RWPE2 (cell line): ENCODE measurements at regions not wholly inside any gene's neighbourhood (a gene's known extent, or its start where the extent isn't known, plus 50 kb on each side); places are given as distances from the start of the nearest gene placed in this dataset.
"Not testable (repeated sequence)": the region's sequence is repeated elsewhere in the genome, so short reads cannot be mapped to it uniquely, and the experiment has no call there.

Experiments used
- ATAC-seq: fragments of 200-7000 bp; cut with Tn5 transposase; 3 replicates; pipeline ENCODE4 v1.9.1; 2021; ENCODE audit warnings: low read depth
- DNase-seq: peaks from one replicate; pipeline ENCODE4 v3.0.0-alpha.2; 2020; ENCODE audit warnings: low spot score
- H3K27ac ChIP-seq: fragments of 450-650 bp; 2 replicates; pipeline ENCODE4 v1.5.1; 2017; ENCODE audit warnings: mild to moderate bottlenecking; ENCODE audit not compliant: poor library complexity, severe bottlenecking
- H3K27me3 ChIP-seq: fragments of 250-450 bp; sonication (Bioruptor Pico); 2 replicates; pipeline ENCODE4 v1.5.1; 2021; ENCODE audit warnings: mild to moderate bottlenecking, moderate library complexity; ENCODE audit not compliant: insufficient read depth, poor library complexity, severe bottlenecking
- H3K36me3 ChIP-seq: fragments of 250-450 bp; sonication (Bioruptor Pico); 2 replicates; pipeline ENCODE4 v1.5.1; 2020; ENCODE audit warnings: low read depth, mild to moderate bottlenecking, moderate library complexity
- H3K4me1 ChIP-seq: fragments of 250-450 bp; sonication (Bioruptor Pico); 2 replicates; pipeline ENCODE4 v1.5.1; 2021; ENCODE audit warnings: mild to moderate bottlenecking, moderate library complexity; ENCODE audit not compliant: insufficient read depth, poor library complexity, severe bottlenecking
- H3K4me3 ChIP-seq: fragments of 250-450 bp; sonication (Bioruptor Pico); 2 replicates; pipeline ENCODE4 v1.5.1; 2021; ENCODE audit warnings: mild to moderate bottlenecking, moderate library complexity; ENCODE audit not compliant: severe bottlenecking
- H3K9me3 ChIP-seq: fragments of 250-450 bp; sonication (Bioruptor Pico); 2 replicates; pipeline ENCODE4 v1.5.1; 2021; ENCODE audit warnings: mild to moderate bottlenecking, moderate library complexity; ENCODE audit not compliant: severe bottlenecking
- CTCF ChIP-seq: fragments of 450-650 bp; IDR thresholded peaks from one replicate; pipeline ENCODE4 v1.5.1; 2017; ENCODE audit warnings: mild to moderate bottlenecking, moderate library complexity; ENCODE audit not compliant: poor library complexity, severe bottlenecking

- Histone ChIP-seq H3K4me1 (peaks cover 3% of the 10 kb centered on the region), H3K36me3 (no peaks in the 10 kb centered on the region), H3K9me3 (no peaks in the 10 kb centered on the region), H3K4me3 (peak overlapping the region; percentile 21), H3K27ac (no peak overlapping the region), H3K27me3 (peaks cover 49% of the 10 kb centered on the region)
- ATAC-seq (peak; percentile 68), DNase-seq (no peak)
- no peak for TF ChIP-seq CTCF
These were observed 129.4 kb downstream of the TRIM27 start for GRCh38 chr6:28794175-28795002.

- H3K4me1 ChIP-seq, H3K36me3 ChIP-seq, H3K27ac ChIP-seq, H3K9me3 ChIP-seq, H3K4me3 ChIP-seq, DNase-seq, ATAC-seq: not testable (repeated sequence)
- peaks cover 33% of the 10 kb centered on the region for H3K27me3 ChIP-seq
These were observed 123.1 kb downstream of the TRIM27 start for GRCh38 chr6:28800647-28801046.

GRCh38 chr6:28802417-28803336, 121.1 kb downstream of the TRIM27 start:
- Histone ChIP-seq H3K27ac (no peak overlapping the region), H3K27me3 (peaks cover 46% of the 10 kb centered on the region), H3K9me3 (no peaks in the 10 kb centered on the region), H3K4me3 (peak overlapping the region; percentile 17), H3K36me3 (no peaks in the 10 kb centered on the region), H3K4me1 (no peaks in the 10 kb centered on the region)
- TF ChIP-seq CTCF: no peak
- ATAC-seq: peak; percentile 81
- DNase-seq: no peak

- Histone ChIP-seq H3K4me1 (no peaks in the 10 kb centered on the region), H3K4me3 (peak overlapping the region; percentile 17), H3K36me3 (no peaks in the 10 kb centered on the region), H3K9me3 (no peaks in the 10 kb centered on the region), H3K27me3 (peaks cover 51% of the 10 kb centered on the region), H3K27ac (no peak overlapping the region)
- TF ChIP-seq CTCF: no peak
- peak; percentile 28; the same call in 1 of the 3 replicates for ATAC-seq
- DNase-seq: no peak
These were observed 120.5 kb downstream of the TRIM27 start for GRCh38 chr6:28803337-28803709.

- Histone ChIP-seq H3K36me3 (no peaks in the 10 kb centered on the region), H3K4me1 (peaks cover 4% of the 10 kb centered on the region), H3K27ac (no peak overlapping the region), H3K9me3 (peaks cover 2% of the 10 kb centered on the region), H3K27me3 (peaks cover 90% of the 10 kb centered on the region), H3K4me3 (peak overlapping the region; percentile 33)
- peak; percentile 21; the same call in 2 of the 3 replicates for ATAC-seq
- DNase-seq: no peak
- TF ChIP-seq CTCF: no peak
These were observed 116.0 kb downstream of the TRIM27 start for GRCh38 chr6:28807682-28808280.
